ENCODE measurements at regions not wholly inside any gene's neighbourhood (a gene's known extent, or its start where the extent isn't known, plus 50 kb on each side); places are given as distances from the start of the nearest gene placed in this dataset.
"Not testable (repeated sequence)": the region's sequence is repeated elsewhere in the genome, so short reads cannot be mapped to it uniquely, and the experiment has no call there.

DNA sequence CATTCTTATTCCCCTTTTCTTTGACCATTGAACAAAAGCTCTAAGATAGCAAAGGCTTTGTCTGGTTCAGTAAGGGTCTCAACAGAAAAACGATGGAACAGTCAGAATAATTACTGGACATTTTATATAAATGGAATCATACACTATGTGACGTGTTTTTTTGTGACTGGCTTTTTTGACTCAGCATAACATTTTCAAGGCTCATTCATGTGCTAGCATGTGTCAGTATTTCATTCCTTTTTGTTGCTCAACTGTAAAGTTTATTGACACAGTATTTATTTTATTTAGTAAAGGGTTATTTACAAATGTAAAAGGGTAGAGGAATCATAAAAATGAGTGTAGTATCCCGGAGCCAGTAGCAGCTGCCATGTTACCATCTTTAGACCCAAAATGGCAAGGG is 226.2 kb downstream of the CDRT15L2 start:
- H3K27ac ChIP-seq (ENCODE audit: low read depth, low read length), result no peak overlapping the region
- WGBS, 3 donors, result 66 to 85% (median 75%) methylated on average over 3 of the region's 3 CpGs

DNA sequence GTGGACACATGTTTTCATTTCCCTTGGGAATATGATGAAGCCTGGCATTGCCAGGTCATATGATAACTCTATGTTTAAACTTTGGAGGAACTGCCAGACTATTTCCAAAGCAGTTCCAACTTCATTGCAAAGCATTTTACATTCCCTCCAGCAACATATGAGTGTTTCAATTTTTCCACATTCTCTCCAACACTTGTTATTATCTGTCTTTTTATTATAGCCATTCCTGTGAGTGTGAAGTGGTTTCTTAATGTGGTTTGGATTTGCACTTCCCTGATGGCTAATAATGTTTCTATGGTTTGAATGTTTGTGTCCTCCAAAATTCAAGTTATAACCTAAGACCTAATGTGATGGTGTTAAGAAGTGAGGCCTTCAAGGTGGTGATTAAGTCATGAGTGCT is 228.0 kb downstream of the CDRT15L2 start:
- H3K27ac ChIP-seq (ENCODE audit: low read depth, low read length), result not testable (repeated sequence)

DNA sequence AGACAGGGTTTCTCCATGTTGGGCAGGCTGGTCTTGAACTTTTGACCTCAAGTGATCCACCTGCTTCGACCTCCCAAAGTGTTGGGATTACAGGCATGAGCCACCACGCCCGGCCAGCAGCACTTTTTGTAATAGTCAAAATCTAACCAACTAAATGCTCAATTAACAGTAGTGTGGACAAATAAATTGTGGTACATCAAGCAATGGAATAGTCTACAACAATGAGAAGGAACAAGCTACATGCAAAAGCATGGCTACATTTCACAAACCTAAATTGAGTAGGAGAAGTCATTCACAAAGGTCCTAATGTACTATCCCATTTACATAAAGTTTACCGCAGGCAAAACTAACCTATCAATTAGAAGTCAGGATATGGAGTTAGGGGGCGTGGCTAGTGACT is 227.4 kb downstream of the USP22 start:
- not testable (repeated sequence) for H3K27ac ChIP-seq (ENCODE audit: low read depth, low read length)
- WGBS, 3 donors, result 83 to 92% (median 91%) methylated on average over 5 of the region's 5 CpGs

DNA sequence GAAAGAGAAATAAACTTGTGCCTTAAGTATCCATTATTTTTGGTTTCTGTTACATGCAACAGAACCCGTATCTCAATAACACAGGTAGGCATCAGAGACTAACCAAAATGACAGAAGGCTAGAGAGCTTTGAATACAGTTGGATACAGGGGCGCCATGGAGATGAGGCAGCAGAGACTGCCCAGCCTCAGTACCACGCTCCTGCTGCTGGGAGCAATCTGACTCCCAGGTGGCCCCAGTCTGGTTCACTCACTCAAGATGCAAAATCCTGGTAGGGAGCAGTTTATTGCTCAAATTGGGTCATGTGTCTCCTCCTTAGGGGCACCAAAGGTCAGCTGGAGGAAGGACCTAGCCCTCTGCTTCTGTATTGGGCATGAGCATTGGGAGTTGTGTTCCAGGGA is 218.9 kb downstream of the USP22 start:
- no peak overlapping the region for H3K27ac ChIP-seq (ENCODE audit: low read depth, low read length)
- 71 to 84% (median 81%) methylated on average over 3 of the region's 3 CpGs for WGBS, 3 donors

DNA sequence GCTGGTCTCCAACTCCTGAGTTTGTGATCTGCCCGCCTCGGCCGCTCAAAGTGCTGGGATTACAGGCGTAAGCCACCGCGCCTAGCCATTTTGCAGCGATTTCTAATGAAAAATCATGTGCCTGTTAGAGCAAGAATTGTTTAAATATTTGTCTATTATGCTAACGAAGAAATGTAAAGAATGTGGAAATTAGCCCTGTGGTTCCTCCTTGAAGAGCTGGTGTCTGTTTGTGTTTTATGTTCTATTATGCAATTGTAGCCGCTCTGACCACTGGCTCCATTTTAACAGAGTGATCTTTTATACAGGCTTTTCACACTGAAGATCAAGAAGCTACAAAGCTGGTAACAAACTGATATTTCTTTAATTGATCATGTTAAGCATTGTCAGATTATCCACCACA is 217.3 kb downstream of the USP22 start:
- no peak overlapping the region for H3K27ac ChIP-seq (ENCODE audit: low read depth, low read length)
- WGBS, 3 donors, result 71 to 82% (median 73%) methylated on average over 9 of the region's 9 CpGs

DNA sequence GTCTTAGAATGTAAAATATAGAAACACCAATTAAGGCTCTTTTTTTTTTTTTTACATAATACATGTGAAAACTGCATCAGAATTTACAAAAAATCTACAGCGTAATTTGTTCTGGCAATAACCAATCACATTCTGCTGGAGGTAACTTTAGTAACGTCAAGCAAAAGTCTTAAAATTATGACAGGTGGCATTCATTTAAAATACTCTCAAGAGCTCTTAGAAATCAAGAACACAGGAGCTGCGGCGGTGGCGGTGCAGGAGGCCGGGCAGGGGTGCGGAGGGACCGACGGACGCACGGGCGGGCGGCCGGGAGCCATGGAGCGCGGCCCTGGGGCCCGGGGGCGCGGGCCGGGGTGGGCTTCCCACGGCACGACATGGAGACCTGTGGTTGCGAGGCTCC is 202.4 kb downstream of the USP22 start:
- not testable (repeated sequence) for H3K27ac ChIP-seq (ENCODE audit: low read depth, low read length)
- WGBS, 3 donors, result 17 to 36% (median 24%) methylated on average over 7 to 14 of the region's 23 CpGs

DNA sequence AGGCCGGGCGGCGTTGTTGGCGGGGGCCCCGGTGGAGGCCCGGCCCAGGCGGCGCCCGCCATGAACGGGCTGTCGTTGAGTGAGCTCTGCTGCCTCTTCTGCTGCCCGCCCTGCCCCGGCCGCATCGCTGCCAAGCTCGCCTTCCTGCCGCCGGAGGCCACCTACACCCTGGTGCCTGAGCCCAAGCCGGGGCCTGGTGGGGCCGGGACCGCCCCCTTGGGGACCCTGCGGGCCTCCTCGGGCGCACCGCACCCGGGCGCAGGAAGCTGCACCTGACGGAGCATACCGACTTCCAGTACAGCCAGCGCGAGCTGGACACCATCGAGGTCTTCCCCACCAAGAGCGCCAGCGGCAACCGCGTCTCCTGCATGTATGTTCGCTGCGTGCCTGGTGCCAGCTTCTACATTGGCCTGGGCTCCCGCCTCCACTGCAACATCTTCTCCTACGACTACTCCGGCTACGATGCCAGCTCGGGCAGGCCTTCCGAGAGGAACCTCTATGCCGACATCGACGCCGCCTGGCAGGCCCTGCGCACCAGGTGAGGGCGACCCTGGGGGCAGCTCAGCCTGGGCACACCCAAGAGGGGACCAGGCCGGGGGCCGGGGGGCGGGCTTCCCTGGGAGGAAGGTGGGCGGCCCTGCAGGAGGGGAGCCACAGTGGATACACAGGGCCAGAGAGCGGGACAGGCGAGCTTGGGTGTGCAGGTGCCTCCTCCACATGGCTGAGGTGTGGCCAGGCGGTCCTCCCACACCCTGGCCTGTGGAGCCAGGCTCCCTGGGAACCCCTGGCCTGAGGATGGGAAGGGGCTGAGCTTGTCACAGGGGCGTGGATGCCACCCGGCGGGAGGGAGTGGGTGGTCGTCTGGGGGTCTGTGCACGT is 201.6 kb downstream of the USP22 start:
- not testable (repeated sequence) for H3K27ac ChIP-seq (ENCODE audit: low read depth, low read length)
- 19 to 36% (median 32%) methylated on average over 46 to 61 of the region's 62 CpGs for WGBS, 3 donors

DNA sequence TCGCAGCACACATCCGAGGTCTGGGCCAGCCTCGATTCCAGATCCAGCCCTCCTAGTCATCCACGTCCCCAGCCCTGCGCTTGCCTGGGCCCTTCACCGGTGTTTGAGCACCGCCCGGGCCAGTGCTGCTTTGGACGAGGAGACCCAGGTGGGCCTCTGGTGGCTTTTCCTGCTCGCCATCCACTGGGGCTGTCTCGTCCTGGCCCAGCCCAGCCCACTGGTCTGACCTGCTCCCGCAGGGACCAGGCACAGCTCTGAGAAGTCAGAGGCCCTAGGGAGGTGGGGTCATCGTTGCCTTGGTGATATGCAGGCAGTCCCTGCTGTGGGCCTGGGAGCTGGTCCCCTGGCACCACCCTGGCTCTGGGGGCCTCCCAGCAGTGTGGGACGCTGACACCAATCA is 200.8 kb downstream of the USP22 start:
- not testable (repeated sequence) for H3K27ac ChIP-seq (ENCODE audit: low read depth, low read length)
- 68 to 85% (median 83%) methylated on average over 8 to 14 of the region's 14 CpGs for WGBS, 3 donors

DNA sequence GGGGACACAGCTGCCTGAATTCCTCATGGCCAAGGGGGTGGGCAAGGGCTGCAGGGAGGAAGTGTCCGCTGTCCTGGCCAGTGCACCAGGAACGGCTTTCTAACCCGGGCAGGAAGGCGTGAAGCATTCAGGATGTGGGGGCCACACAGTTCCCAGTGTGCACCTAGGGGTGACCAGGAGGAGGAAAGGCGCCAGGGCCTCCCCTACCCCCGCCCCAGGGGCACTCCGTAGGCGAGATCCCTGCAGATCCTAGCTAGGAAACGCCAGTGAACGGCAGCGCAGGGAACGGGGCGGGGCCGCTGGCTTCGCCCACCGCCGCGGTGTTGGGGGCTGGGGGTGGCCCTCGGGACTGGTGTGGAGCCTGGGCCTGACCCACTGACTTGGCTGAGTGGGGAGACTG is 199.6 kb downstream of the USP22 start:
- H3K27ac ChIP-seq (ENCODE audit: low read depth, low read length), result not testable (repeated sequence)
- WGBS, 3 donors, result 18 to 36% (median 32%) methylated on average over 12 to 19 of the region's 19 CpGs

DNA sequence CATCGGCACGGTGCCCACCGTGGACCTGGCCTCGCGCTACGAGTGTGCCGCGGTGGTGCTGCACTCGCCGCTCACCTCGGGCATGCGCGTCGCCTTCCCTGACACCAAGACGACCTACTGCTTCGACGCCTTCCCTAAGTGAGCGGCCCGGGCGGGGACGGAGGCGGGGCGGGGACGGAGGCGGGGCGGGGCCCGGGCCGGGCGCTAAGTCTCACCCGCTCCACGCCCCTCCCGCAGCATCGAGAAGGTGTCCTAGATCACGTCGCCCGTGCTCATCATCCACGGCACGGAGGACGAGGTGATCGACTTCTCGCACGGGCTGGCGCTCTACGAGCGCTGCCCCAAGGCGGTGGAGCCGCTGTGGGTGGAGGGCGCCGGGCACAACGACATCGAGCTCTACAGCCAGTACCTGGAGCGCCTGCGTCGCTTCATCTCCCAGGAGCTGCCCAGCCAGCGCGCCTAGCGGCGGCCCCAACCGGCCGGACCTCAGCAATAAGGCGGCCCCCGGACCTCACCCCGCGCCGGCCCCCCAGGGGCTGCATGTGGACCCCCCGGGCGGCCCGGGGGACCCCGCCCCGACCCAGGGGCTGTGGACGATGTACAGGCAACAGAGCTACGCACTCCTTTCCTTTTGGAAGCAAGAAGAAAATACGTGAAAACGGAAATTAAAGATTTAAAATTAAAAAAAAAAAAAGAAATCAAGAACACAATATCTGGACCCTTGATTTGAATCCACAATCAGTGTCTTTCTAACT is 198.8 kb downstream of the USP22 start:
- not testable (repeated sequence) for H3K27ac ChIP-seq (ENCODE audit: low read depth, low read length)
- WGBS, 3 donors, result 3 to 5% (median 3%) methylated on average over 53 to 60 of the region's 74 CpGs

DNA sequence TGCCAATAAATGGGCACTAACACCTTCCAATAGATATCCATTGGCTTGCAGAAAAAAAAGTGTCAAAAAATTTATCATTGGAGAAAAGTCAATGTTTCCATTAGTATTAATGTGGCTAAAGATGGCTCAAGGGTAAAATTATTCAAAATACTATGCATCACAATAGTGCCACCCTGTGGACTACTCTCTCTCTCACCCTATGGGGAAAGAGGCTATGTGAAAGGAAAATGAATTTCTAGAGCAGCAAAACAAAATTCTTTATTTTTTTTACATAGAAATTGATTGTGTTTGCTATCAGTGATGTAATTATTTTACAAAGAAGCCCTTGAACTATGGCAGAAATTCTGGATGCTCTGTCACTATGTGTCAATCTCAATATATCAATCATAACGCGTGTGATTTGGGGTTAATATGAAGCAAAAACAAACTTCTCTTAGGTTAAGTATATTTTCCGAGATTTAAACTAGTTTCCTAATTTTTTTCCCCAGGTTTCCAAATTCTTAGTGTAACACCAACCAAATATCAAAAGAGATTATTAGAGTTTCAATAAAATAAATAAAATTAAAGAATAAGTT is 193.9 kb downstream of the USP22 start:
- 46 to 77% (median 67%) methylated on average over 3 of the region's 3 CpGs for WGBS, 3 donors
- H3K27ac ChIP-seq (ENCODE audit: low read depth, low read length), result not testable (repeated sequence)

DNA sequence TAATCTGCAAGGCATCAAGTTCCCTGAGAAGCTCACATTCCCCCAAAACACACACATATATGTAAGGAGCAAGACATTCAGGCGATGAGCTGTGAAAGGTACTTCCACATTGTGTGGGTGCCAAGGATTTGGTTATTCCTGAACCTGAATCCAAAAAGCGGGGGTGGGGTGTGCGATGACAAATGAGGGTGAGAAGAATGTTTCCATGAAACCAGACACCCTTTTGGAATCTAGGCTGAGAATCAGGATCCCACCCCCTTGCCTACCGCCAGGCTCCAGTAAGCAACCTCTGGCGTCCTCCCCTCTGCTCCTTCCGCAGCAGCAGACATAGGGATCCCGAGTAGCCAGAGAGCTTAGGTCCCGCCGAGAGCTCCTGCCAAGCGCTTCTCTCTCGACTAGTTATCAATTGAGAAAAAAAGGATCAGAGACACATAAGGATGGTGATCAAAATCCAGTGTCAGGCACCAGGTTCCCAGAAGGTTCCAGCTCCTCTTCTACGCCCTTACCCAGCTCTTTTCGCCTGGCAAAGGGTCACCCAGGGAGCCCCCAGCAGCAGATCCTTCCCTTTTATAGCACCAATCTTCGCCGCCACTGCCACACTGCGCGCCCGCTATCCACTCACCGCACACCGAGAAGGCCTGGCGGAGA is 191.1 kb downstream of the USP22 start:
- WGBS, 3 donors, result 8 to 11% (median 9%) methylated on average over 20 to 21 of the region's 21 CpGs

DNA sequence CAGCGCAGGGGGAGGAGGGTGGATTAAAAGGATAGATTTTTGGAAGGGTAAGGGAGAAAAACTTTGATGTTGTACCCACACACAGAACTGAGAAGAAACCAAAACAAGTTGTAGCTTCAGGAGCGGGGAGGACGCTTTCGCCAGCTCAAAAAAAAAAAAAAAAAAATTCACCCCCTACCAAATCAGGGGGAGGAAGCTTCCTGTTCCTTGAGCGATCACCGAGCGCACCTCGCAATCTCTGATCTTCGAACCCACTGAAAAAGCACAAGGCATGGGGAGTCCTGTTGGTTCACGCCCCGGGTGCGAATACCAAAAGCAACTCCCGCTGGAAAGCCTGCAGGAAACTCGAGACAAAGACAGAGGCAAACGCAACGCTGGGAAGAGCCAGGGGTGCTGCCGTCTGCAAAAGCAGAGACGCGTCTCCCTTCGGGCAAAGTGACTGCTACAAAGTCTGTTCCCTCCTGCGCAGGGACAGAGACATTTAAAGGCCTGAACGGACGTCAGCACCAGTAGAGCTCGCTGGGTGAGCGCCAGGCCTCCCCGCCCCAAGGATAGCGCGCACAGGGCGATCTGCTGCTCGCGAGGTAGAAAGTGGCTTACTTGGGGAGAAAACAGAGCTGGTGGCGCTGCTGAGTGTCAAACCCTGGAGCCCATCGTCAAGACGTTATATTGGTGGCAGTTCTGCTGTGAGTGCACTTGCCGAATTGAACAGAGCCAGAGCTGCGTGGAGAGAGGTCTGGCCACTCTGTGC is 190.4 kb downstream of the USP22 start:
- no peak overlapping the region for H3K27ac ChIP-seq (ENCODE audit: low read depth, low read length)
- WGBS, 3 donors, result 0 to 1% (median 1%) methylated on average over 36 of the region's 36 CpGs

More for the DNA sequence above, 191.1 kb downstream of the USP22 start:
- H3K27ac ChIP-seq (ENCODE audit: low read depth, low read length), result not testable (repeated sequence)

DNA sequence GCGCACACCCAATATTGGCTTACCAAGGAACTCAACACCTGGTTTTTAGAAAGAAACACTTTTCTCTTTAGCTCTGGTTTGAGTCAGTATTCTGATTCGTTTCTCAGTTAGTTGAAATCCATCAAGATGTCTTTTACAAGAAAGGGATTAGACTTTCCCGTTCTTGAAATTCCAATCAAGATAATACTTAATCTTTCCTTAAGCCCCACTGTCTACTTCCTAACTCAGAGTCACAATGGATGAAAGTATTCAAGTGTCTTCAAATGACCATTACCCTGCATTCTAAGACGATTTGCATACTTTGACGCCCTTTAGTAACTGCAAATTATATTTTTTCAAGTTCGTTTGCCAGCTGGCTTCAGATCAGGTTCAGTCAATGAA is 189.8 kb downstream of the USP22 start:
- H3K27ac ChIP-seq (ENCODE audit: low read depth, low read length), result no peak overlapping the region
- WGBS, 3 donors, result 14 to 25% (median 19%) methylated on average over 6 of the region's 6 CpGs

DNA sequence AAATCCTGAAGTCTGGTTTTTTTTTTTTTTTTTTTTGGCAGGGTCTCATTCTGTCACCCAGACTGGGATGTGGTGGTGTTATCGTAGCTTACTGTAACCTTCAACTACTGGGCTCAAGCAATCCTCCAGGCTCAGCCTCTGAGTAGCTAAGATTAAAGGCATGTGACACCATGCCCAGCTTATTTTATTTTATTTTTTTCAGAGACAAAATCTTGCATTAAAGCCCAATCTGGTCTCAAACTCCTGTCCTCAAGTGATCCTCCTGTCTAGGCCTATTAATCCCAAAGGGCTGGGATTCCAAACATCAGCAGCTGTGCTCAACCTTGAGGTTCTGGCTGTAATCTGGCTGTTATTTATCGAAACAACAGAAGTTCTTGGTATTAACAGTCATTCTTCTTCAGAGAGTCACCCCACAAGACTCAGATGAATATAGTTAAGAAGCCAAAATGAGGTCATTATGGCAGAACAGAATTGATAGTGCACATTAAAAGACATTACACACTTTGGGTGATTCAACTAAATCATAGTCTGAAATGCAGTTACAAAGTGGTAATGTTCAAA is 186.8 kb downstream of the USP22 start:
- WGBS, 3 donors, result 87 to 90% (median 90%) methylated on average over 2 of the region's 2 CpGs
- not testable (repeated sequence) for H3K27ac ChIP-seq (ENCODE audit: low read depth, low read length)

DNA sequence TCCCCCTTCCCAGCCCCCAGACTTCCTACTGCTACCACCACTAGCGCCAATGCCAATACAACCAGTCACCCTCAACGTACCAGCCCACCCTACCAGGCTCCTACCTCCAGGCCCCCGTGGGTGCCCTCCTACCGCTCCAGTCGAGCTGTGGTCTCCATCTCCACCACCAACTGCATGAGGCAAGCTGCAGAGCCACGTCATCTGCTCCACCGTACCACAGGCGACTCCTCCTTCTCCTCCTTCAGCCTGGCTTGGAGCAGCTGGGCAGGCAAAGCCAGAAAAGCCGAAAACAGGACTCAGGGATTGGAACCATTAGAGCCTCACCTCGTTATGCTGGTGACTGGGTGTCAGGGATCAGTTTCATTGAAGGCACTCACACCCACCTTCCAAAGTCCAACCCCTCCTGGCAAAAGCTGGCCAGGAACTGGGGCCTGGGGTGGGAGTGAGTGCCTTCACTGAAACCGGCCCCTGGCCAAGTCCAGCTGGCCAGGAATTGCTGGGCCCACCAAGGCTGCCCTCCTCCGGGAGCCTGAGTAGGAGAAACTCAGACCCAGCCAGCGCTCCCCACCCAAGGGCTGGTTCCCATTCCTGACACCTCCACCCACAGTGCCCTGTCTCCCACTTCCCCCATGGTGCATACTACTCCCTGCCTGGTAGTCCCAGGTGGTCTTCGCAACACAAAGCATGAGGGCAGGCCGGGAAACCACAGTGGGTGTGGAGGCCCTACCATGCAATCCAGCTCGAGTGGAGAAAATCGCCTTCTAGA is 176.2 kb downstream of the USP22 start:
- WGBS, 3 donors, result 83 to 90% (median 85%) methylated on average over 17 of the region's 17 CpGs
- H3K27ac ChIP-seq (ENCODE audit: low read depth, low read length), result not testable (repeated sequence)

DNA sequence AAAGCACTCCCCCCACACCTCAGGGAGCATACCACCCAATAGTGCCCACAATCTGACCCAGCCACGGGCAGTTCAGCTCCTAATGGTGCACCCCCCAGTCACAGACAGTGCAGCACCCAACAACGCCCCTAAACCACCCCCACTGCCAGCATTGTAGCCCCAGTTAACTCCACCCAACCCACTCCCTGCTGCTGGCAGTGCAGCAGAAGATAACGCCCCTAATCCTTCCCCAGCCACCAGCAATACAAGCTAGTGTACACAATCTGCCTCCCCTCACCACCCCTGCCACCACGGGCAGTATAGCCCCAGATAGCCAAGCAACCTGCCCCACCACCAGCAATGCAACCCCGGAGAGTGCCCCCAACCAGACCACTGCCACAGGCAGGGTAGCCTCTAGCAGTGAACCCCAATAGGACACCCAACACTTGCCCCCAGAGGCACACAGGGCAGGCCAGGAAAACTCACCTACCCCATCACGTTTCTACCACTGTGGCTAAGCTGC is 175.3 kb downstream of the USP22 start:
- 71 to 78% (median 73%) methylated on average over 6 of the region's 6 CpGs for WGBS, 3 donors
- not testable (repeated sequence) for H3K27ac ChIP-seq (ENCODE audit: low read depth, low read length)
